Central memory CD8-positive, alpha-beta T cell (primary cell): ENCODE measurements at regions not wholly inside any gene's neighbourhood (a gene's known extent, or its start where the extent isn't known, plus 50 kb on each side); places are given as distances from the start of the nearest gene placed in this dataset.
"Not testable (repeated sequence)": the region's sequence is repeated elsewhere in the genome, so short reads cannot be mapped to it uniquely, and the experiment has no call there.

Experiments used
- ATAC-seq: fragments of 150-1000 bp; cut with Tn5 transposase; replicated peaks from 2 replicates; pipeline ENCODE4 v1.10.0; 2022; ENCODE audit warnings: mild to moderate bottlenecking, moderate FRiP score, moderate number of reproducible peaks; ENCODE audit not compliant: poor library complexity, severe bottlenecking; ENCODE audit errors: extremely low read depth
- DNase-seq, 2 donors: peaks; one replicate each; pipeline ENCODE4 v3.0.0; 2021; ENCODE audit warnings: low spot score in 2 of 2
- H3K27ac Mint-ChIP-seq: one replicate; pipeline ENCODE4 v1.8.0; 2022; ENCODE audit warnings: low read depth, mild to moderate bottlenecking, moderate library complexity, mixed read lengths
- H3K27me3 Mint-ChIP-seq: one replicate; pipeline ENCODE4 v1.8.0; 2022; ENCODE audit warnings: mixed read lengths
- H3K36me3 Mint-ChIP-seq: one replicate; pipeline ENCODE4 v1.8.0; 2022; ENCODE audit warnings: mild to moderate bottlenecking, moderate library complexity, mixed read lengths; ENCODE audit not compliant: insufficient read depth
- H3K4me1 Mint-ChIP-seq: one replicate; pipeline ENCODE4 v1.8.0; 2022; ENCODE audit warnings: mixed read lengths
- H3K4me3 Mint-ChIP-seq: one replicate; pipeline ENCODE4 v1.8.0; 2022; ENCODE audit warnings: mild to moderate bottlenecking, moderate library complexity, mixed read lengths
- H3K9me3 Mint-ChIP-seq: one replicate; pipeline ENCODE4 v1.8.0; 2022; ENCODE audit warnings: mixed read lengths

DNA sequence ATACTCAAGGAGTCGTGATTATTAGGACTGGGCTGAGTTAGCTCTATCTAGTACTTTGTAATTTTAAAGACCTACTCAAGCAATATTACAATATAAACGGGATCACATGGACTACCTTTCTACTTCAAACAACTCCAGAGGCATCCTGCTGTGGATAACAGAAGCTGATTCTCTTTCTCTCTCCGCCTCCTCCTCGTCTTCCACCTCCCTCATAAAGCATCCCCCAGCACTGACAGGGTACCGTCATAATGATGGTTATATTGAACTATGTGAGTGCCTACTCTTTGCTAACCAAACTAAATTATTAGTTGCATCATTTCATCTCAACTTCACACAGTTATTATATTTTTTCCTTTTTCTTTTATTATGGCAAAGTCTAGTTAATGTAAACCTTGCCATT lies 165.4 kb upstream of the FOXF1 start:
- Mint-ChIP-seq H3K4me1 (peaks cover 4% of the 10 kb centered on the region), H3K27ac (no peak overlapping the region), H3K4me3 (no peak overlapping the region), H3K27me3 (peaks cover 96% of the 10 kb centered on the region), H3K9me3 (peaks cover 4% of the 10 kb centered on the region), H3K36me3 (no peaks in the 10 kb centered on the region)
- ATAC-seq, result no peak
- no peak for DNase-seq

- ATAC-seq (no peak), DNase-seq (no peak)
- Mint-ChIP-seq H3K4me3 (no peak overlapping the region), H3K9me3 (no peaks in the 10 kb centered on the region), H3K4me1 (peaks cover 4% of the 10 kb centered on the region), H3K27ac (no peak overlapping the region), H3K36me3 (no peaks in the 10 kb centered on the region), H3K27me3 (peaks cover 96% of the 10 kb centered on the region)
Measured at GRCh38 chr16:86345516-86345915, 164.8 kb upstream of the FOXF1 start.

DNA sequence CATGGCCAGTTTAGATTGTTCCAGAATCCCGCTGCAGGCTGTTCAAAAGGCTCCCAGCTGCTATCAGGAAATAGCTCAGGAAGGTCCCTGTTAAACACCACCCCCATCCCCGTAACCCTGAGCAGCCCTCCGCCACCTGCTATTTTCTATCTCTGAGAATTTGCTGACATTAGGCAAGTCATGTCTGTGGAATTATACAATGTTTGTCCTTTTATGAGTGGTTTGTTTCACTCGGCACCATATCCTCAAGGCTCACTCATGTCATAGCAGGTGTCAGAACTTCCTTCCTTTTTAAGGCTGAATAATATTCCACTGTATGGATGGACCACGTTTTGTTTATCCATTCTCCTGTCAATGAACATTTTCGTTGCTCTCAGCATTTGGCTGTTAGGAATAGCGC lies 164.3 kb upstream of the FOXF1 start:
- Mint-ChIP-seq H3K36me3 (no peaks in the 10 kb centered on the region), H3K9me3 (no peaks in the 10 kb centered on the region), H3K27ac (no peak overlapping the region), H3K27me3 (peaks cover 96% of the 10 kb centered on the region), H3K4me3 (no peak overlapping the region), H3K4me1 (peaks cover 4% of the 10 kb centered on the region)
- ATAC-seq, result no peak
- DNase-seq, result no peak

DNA sequence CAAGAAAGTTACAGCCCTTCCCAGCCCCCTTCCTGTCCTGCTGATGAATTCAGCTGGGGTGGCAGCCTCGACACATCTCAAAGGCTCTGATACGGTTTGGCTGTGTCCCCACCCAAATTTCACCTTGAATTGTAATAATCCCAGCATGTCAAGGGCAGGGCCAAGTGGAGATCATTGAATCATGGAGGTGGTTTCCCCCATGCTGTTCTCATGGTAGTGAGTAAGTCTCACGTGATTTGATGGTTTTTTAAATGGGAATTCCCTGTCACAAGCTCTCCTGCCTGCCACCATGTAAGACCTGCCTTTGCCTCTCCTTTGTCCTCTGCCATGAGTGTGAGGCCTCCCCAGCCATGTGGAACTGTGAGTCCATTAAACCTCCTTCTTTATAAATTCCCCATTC lies 163.2 kb upstream of the FOXF1 start:
- no peak overlapping the region for H3K4me3 Mint-ChIP-seq
- no peak for DNase-seq
- no peak for ATAC-seq

DNA sequence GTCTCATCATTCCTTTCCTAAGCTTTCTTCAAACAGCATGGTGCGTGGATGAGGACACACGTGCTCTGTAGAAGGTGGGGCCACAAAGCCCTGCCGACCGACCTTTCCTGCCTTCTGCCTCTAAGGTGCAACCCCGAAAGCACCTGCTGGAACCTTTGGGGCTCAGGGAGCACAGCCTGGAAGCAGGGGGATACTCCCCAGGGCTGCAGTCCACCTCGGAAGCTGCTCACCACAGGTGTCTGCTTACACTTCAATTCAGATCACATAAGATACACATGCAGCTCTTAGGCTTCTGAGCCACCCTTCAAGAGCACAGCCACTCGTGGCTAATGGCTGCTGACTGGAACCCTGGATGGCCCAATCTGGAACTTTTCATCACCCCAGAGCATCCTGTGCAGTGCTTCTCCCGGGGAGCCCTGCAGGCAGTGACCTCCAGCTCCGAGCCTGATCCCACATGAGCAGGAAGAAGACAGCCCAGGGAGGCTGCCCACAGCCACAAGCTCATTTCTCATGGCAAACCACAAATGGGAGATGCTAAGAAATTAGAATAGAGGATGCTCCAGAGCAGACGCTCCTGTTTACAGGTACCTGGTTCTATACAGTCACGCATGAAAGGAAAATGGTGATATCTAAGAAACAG lies 162.3 kb upstream of the FOXF1 start:
- Mint-ChIP-seq H3K36me3 (peaks cover 2% of the 10 kb centered on the region), H3K27me3 (peaks cover 94% of the 10 kb centered on the region), H3K9me3 (no peaks in the 10 kb centered on the region), H3K4me3 (no peak overlapping the region), H3K4me1 (peaks cover 4% of the 10 kb centered on the region), H3K27ac (no peak overlapping the region)
- ATAC-seq (no peak), DNase-seq (no peak)

More for the DNA sequence above, 163.2 kb upstream of the FOXF1 start:
- Mint-ChIP-seq H3K27me3 (peaks cover 96% of the 10 kb centered on the region), H3K27ac (no peak overlapping the region), H3K9me3 (no peaks in the 10 kb centered on the region), H3K36me3 (peaks cover 2% of the 10 kb centered on the region), H3K4me1 (peaks cover 4% of the 10 kb centered on the region)

DNA sequence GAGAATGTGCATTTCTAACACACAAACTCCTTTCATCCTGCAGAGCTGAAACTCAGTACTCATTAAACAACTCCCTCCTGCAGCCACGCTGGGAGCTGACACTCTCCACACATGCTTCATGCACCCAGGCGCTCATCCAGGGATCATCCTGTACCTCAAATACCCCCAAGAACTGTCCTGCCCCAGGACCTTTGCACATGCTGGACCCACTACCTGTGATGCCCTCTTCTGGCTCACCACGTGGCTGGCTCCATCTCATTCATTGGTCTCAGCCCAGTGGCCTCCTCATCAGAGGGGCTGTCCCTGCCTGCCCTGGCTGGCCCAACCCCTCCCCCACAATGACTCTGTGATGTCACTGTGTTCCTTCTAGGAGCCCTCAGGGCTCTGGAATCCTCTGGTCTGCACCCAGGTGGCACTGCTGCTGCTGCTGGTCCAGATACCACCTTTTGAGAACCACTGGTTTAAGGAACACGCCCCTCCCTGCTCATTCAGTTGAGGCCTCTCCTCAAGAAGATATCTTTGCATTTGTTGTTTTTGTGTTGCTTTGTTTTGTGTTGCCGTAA lies 160.9 kb upstream of the FOXF1 start:
- no peak for DNase-seq
- H3K4me1 Mint-ChIP-seq, result no peaks in the 10 kb centered on the region
- H3K27ac Mint-ChIP-seq, result no peak overlapping the region
- ATAC-seq, result no peak
- peaks cover 90% of the 10 kb centered on the region for H3K27me3 Mint-ChIP-seq
- peaks cover 2% of the 10 kb centered on the region for H3K36me3 Mint-ChIP-seq
- no peak overlapping the region for H3K4me3 Mint-ChIP-seq
- H3K9me3 Mint-ChIP-seq, result no peaks in the 10 kb centered on the region

- H3K27ac Mint-ChIP-seq, result no peak overlapping the region
- no peak overlapping the region for H3K4me3 Mint-ChIP-seq
- H3K9me3 Mint-ChIP-seq, result peaks cover 3% of the 10 kb centered on the region
- no peaks in the 10 kb centered on the region for H3K4me1 Mint-ChIP-seq
- ATAC-seq (no peak), DNase-seq (no peak)
- H3K36me3 Mint-ChIP-seq, result peaks cover 2% of the 10 kb centered on the region
- peaks cover 87% of the 10 kb centered on the region for H3K27me3 Mint-ChIP-seq
Measured at GRCh38 chr16:86350289-86350688, 160.0 kb upstream of the FOXF1 start.

DNA sequence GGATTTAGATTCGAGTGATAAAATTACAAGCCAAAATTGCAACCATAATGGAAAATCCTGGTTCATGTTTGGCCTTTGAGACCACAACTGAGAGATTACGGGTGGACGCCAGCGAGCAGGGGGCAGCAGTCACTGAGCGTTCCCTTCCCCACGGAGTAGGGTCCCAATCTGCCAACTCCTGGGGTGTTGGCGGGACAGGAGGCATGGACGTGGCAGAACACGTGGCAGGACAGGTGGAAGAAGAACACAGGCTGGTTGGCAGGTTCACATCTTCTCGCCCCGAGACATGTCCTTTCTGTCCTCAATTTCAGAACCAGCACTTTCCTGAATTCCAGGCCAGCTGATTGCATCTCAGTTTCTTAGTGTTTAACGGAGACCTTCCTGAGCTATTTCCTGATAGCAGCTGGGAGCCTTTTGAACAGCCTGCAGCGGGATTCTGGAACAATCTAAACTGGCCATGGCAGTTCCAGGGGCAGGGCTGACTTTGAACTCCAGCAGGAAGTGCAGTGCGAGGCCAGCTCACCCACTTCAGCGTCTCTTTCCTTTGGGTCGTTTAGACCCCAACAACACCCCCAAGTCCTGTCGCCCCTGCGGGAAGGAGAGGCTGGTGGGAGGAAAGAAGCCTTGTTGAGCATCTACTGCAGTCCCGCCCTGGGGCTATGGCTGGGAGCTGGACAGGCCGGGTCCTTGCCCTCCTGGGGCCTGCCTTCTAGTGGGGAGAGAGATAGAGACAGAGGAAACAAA lies 159.1 kb upstream of the FOXF1 start:
- H3K27me3 Mint-ChIP-seq, result peaks cover 87% of the 10 kb centered on the region
- H3K27ac Mint-ChIP-seq, result no peak overlapping the region
- H3K9me3 Mint-ChIP-seq, result peaks cover 11% of the 10 kb centered on the region
- ATAC-seq (no peak), DNase-seq (no peak)
- no peak overlapping the region for H3K4me3 Mint-ChIP-seq
- peaks cover 2% of the 10 kb centered on the region for H3K36me3 Mint-ChIP-seq
- no peaks in the 10 kb centered on the region for H3K4me1 Mint-ChIP-seq

DNA sequence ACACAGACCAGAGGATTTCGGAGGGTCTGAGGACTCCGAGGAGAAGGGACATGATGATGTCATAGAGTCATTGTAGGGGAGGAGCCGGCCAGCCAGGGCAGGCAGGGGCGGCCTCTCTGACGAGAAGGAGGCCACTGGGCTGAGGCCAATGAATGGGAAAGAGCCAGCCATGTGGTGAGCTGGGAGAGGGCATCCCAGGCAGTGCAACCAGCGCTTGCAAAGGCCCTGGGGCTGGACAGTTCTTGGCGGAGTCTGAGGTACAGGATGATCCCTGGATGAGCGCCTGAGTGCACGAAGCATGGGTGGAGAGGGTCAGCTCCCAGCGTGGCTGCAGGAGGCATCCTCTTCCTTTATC lies 158.6 kb upstream of the FOXF1 start:
- not testable (repeated sequence) for H3K4me3 Mint-ChIP-seq, ATAC-seq, H3K36me3 Mint-ChIP-seq, H3K27ac Mint-ChIP-seq, DNase-seq, H3K4me1 Mint-ChIP-seq
- H3K27me3 Mint-ChIP-seq, result peaks cover 87% of the 10 kb centered on the region
- H3K9me3 Mint-ChIP-seq, result peaks cover 13% of the 10 kb centered on the region

GRCh38 chr16:86353148-86353547 lies 157.2 kb upstream of the FOXF1 start:
- H3K4me3 Mint-ChIP-seq, result no peak overlapping the region
- peaks cover 2% of the 10 kb centered on the region for H3K36me3 Mint-ChIP-seq
- DNase-seq (no peak), ATAC-seq (no peak)
- no peak overlapping the region for H3K27ac Mint-ChIP-seq
- peaks cover 91% of the 10 kb centered on the region for H3K27me3 Mint-ChIP-seq
- H3K9me3 Mint-ChIP-seq, result peaks cover 13% of the 10 kb centered on the region
- no peaks in the 10 kb centered on the region for H3K4me1 Mint-ChIP-seq

- H3K27me3 Mint-ChIP-seq, result peaks cover 91% of the 10 kb centered on the region
- no peak overlapping the region for H3K27ac Mint-ChIP-seq
- H3K4me3 Mint-ChIP-seq, result no peak overlapping the region
- ATAC-seq, result no peak
- DNase-seq, result no peak
- no peaks in the 10 kb centered on the region for H3K4me1 Mint-ChIP-seq
- peaks cover 2% of the 10 kb centered on the region for H3K36me3 Mint-ChIP-seq
- peaks cover 13% of the 10 kb centered on the region for H3K9me3 Mint-ChIP-seq
Measured at GRCh38 chr16:86353948-86354347, 156.4 kb upstream of the FOXF1 start.

DNA sequence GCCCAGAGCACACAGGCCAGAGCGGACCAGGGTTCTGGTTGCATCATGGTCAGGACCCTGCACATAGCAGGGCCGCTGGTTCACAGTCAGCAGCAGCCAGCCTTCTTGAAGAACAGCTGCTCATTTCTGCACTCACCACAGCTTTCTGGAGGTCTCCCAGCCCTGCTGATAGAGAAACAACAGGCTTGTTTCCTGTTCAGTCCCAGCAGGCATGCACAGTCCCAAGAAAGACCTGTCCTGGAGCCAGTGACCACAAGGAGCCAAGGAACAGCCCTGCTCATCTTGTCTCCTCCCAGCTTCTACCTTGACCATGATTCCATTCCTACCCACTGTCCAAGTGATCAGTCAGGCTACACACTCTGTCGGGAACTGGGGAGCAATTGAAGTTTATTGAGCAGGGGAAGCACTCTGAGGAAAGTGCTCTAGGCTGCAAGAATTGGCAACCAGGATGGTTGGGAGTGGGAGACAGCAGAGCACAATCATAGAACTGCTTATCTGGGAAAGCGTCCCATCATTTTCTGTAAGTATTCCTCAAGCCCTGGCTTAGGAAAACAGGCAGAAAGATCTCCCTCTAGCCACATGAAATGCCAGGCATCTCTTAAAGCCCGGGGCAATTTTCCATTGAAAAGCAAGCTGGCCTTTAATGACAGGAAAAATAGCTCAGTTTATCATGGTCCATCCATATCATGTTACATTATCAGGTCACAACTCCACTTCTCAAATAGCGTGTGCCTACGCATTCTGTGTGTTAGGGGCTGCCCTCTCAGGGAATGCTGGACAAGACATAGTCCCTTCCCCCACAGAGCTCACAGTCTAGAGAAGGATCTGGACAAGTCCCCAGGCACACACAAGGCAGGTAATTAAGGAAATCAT lies 155.4 kb upstream of the FOXF1 start:
- peaks cover 91% of the 10 kb centered on the region for H3K27me3 Mint-ChIP-seq
- H3K36me3 Mint-ChIP-seq, result peaks cover 2% of the 10 kb centered on the region
- H3K4me3 Mint-ChIP-seq, result no peak overlapping the region
- peaks cover 13% of the 10 kb centered on the region for H3K9me3 Mint-ChIP-seq
- no peaks in the 10 kb centered on the region for H3K4me1 Mint-ChIP-seq
- no peak for ATAC-seq
- no peak for DNase-seq
- H3K27ac Mint-ChIP-seq, result no peak overlapping the region
